Kidney (tissue), 13 donors: ENCODE measurements at regions not wholly inside any gene's neighbourhood (a gene's known extent, or its start where the extent isn't known, plus 50 kb on each side); places are given as distances from the start of the nearest gene placed in this dataset.
A peak's percentile ranks its signal among the peaks of the same experiment; 100 is the strongest.
"Not testable (repeated sequence)": the region's sequence is repeated elsewhere in the genome, so short reads cannot be mapped to it uniquely, and the experiment has no call there.

Experiments used
- DNase-seq, 5 donors: peaks; one replicate each; pipeline ENCODE4 v3.0.0-alpha.2; 2013 to 2020
- FAIRE-seq: peaks from 2 replicates; lab custom pipeline; 2012; peaks lifted over from hg19 to GRCh38; lab: Jason Lieb, UNC
- H3K27ac ChIP-seq, 2 donors: one replicate each; pipeline ENCODE4 v1.7.0; 2013; ENCODE audit warnings: low read depth in 2 of 2, low read length in 2 of 2, inconsistent platforms in 1 of 2
- H3K27me3 ChIP-seq: one replicate; pipeline ENCODE4 v1.7.1; 2013; ENCODE audit warnings: low read length, inconsistent platforms; ENCODE audit not compliant: control insufficient read depth, insufficient read depth
- H3K36me3 ChIP-seq, 3 donors: one replicate each; pipeline versions ENCODE4 v1.7.0 to v1.7.1; 2013; ENCODE audit warnings: low read length in 3 of 3, control low read depth in 1 of 3, inconsistent platforms in 1 of 3; ENCODE audit not compliant: insufficient read depth in 3 of 3, control insufficient read depth in 2 of 3
- H3K4me1 ChIP-seq, 3 donors: one replicate each; pipeline versions ENCODE4 v1.7.0 to v1.7.1; 2013; ENCODE audit warnings: low read length in 3 of 3, inconsistent platforms in 1 of 3, low read depth in 1 of 3; ENCODE audit not compliant: control insufficient read depth in 2 of 3, insufficient read depth in 2 of 3
- H3K4me3 ChIP-seq, 3 donors: one replicate each; pipeline versions ENCODE4 v1.7.0 to v1.8.1; 2013; ENCODE audit warnings: low read length in 3 of 3, control low read depth in 1 of 3, inconsistent platforms in 1 of 3
- H3K9ac ChIP-seq, 3 donors: one replicate each; pipeline versions ENCODE4 v1.7.0 to v1.7.1; 2013; ENCODE audit warnings: low read length in 3 of 3, control low read depth in 1 of 3, inconsistent platforms in 1 of 3
- H3K9me3 ChIP-seq, 3 donors: one replicate each; pipeline versions ENCODE4 v1.7.0 to v1.7.1; 2013; ENCODE audit warnings: low read length in 3 of 3, control low read depth in 1 of 3, inconsistent platforms in 1 of 3; ENCODE audit not compliant: control insufficient read depth in 2 of 3, insufficient read depth in 1 of 3
- intact Hi-C: fragments of 100-400 bp; cut with DNase I; formaldehyde crosslinking; loops from one replicate; pipeline ENCODE4 v1.11.1; 2022
- TF ChIP-seq, protein P1 (sequence below): IDR thresholded peaks from 3 replicates; pipeline ENCODE4 v1.5.1; 2012; ENCODE audit warnings: mild to moderate bottlenecking, moderate library complexity, borderline replicate concordance; ENCODE audit not compliant: insufficient read depth; ENCODE audit errors: extremely low read depth
- donor health status: control.
- donor health status: control.
- donor health status: control.
- donor health status: control.
- donor health status: control.
- donor health status: DM: yes; HTN: yes; CAD: no.
- donor health status: Normal renal cell carcinoma (clear cell type).

DNA sequence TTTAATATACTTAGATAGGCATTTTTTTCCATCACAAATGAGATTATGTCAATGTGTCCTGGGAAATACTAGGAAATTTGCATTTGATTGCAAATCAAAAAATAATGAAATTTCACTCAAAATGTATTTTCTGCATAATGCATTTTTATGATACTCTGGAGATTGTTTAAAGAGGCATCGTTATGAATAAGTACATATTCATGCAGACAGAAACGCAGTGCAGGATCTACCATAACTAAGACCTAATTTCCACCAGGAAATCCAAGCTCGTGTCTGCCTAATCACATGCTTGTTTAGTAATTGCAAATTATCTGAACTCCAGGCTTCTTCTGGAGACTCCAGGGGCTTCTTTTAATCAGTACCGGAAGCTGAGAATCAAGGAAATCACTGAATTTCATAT, 163.5 kb upstream of the MXRA5 start:
- H3K9ac ChIP-seq = no peak overlapping the region
- FAIRE-seq = no peak
- intact Hi-C loops = no loop called here
- no peak overlapping the region for H3K27ac ChIP-seq
- H3K4me1 ChIP-seq = no peaks in the 10 kb centered on the region
- H3K4me3 ChIP-seq = no peak overlapping the region
- H3K27me3 ChIP-seq = no peaks in the 10 kb centered on the region
- DNase-seq = no peak
- TF ChIP-seq, protein P1, sequence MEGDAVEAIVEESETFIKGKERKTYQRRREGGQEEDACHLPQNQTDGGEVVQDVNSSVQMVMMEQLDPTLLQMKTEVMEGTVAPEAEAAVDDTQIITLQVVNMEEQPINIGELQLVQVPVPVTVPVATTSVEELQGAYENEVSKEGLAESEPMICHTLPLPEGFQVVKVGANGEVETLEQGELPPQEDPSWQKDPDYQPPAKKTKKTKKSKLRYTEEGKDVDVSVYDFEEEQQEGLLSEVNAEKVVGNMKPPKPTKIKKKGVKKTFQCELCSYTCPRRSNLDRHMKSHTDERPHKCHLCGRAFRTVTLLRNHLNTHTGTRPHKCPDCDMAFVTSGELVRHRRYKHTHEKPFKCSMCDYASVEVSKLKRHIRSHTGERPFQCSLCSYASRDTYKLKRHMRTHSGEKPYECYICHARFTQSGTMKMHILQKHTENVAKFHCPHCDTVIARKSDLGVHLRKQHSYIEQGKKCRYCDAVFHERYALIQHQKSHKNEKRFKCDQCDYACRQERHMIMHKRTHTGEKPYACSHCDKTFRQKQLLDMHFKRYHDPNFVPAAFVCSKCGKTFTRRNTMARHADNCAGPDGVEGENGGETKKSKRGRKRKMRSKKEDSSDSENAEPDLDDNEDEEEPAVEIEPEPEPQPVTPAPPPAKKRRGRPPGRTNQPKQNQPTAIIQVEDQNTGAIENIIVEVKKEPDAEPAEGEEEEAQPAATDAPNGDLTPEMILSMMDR = no peak
- no peaks in the 10 kb centered on the region for H3K9me3 ChIP-seq
- H3K36me3 ChIP-seq = no peaks in the 10 kb centered on the region

DNA sequence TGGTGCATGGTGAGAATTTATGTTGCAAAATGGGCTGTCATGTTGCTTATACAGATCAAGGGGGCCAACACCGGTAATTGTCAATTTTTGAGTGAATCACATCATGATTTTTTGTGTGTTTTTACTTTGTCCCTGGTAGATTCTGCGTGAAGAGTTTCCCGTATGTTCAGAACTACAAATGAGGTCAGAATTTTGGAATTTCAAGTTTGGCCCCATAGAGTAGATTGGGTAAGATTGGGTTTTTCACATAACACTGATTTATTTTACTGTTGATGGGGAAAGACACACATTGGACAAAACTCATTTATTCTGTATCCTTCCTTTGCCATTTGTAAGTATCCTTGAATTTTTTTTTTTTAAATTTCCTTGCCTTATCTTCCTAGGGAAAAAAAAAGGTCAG, 158.5 kb upstream of the MXRA5 start:
- Histone ChIP-seq H3K4me1 (no peaks in the 10 kb centered on the region), H3K9ac (no peak overlapping the region), H3K36me3 (no peaks in the 10 kb centered on the region), H3K4me3 (no peak overlapping the region), H3K9me3 (no peaks in the 10 kb centered on the region), H3K27me3 (no peaks in the 10 kb centered on the region), H3K27ac (no peak overlapping the region)
- TF ChIP-seq, protein P1 = no peak
- intact Hi-C loops = no loop called here
- DNase-seq (no peak), FAIRE-seq (no peak)

DNA sequence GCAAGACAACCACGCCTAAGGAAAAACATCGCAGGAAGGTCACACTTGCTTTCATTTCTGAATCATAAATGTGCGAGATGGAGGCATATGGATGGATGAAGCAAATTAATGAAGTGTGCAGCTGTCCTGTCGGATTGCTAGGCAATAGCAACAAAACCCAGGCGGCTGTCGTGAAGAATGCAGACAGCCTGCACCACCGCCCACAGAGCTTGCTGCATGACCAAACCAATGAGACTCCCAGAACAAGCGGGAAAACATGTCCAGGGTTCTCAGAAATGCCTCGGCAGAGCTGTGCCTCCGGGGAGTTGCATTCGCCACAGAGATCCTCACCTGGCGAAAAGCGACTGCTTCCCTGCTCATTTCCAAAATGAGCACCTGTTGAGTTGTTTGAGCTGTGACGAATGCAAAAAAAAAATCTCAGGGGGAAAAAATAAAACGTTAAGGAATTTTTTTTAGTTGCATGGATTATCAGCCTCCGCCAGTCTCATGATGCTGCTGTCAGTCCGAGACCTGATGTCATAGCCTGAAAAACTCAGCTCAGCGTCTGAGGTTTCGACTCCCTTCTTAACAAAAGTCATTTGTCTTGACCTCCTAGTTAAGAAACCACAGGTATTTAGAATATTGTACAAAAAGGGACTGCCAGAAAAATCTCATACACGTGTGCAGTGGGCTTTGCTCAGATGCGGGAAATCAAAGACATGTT, 155.5 kb upstream of the MXRA5 start:
- FAIRE-seq (no peak), DNase-seq (peak in 4 of 5 donors; percentile 43 to 64 (median 51))
- Histone ChIP-seq H3K4me1 (no peaks in the 10 kb centered on the region), H3K9ac (no peak overlapping the region), H3K27ac (no peak overlapping the region), H3K4me3 (no peak overlapping the region), H3K27me3 (no peaks in the 10 kb centered on the region), H3K9me3 (no peaks in the 10 kb centered on the region), H3K36me3 (no peaks in the 10 kb centered on the region)
- TF ChIP-seq, protein P1 = no peak
- intact Hi-C loops = no loop called here

DNA sequence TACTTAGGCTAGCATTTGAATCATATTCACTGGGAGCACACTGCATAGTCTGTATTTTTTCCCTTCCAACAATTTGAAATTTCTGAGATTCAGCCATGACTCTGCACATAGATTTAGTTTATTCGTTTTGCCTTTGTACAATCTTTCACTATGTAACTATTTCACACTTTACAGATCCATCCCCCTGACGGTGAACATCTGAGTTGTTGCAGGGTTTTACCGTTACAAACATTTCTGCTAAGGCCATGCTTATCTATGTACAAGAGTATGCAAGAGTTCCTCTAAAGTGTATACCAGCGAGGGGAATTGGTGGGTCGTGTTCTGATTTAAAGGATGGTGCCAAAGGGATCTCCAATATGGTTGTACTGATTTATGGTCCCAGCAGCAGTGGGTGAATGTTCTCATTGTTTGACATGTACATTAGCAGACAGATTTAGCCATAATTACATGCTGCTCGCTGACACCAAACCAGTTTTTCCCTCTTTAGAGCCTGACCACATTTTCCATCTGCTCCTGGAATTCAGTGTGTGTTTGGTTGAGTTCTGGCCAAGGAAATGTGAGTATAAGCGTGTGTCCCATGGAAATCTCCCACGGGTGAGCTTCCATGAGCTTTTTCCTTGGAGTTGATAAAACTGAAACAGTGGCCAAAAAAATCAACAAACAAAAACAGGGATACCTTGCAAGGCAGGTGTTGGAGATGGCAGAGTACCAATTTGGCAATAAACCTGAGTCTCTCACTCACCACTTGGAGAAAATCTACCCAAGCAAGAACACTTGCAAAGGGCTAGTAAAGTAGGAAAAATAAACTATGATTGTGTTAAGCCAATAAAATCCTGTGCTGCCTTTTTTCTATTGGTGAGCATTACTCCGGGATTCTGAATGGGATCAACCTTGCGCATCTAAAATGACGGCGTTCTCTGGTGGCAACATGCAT, 149.7 kb upstream of the MXRA5 start:
- FAIRE-seq, H3K27me3 ChIP-seq, H3K4me3 ChIP-seq, H3K27ac ChIP-seq, intact Hi-C loops, H3K9me3 ChIP-seq, H3K9ac ChIP-seq, H3K36me3 ChIP-seq, H3K4me1 ChIP-seq, DNase-seq: not testable (repeated sequence)
